ENCODE measurements at regions not wholly inside any gene's neighbourhood (a gene's known extent, or its start where the extent isn't known, plus 50 kb on each side); places are given as distances from the start of the nearest gene placed in this dataset.

DNA sequence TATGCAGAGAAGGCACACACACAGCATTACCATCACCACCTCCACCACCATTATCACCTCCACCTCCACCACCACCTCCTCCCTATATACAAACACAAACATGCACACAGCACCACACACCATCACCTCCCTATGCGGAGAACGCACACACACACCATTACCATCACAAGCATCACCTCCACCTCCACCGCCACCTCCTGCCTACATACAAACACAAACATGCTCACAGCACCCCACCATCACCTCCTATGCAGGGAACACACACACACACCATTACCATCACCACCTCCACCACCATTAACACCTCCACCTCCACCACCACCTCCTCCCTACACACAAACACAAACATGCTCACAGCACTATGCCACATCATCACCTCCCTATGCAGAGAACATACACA lies 236.5 kb upstream of the AFDN start:
- TF ChIP-seq CTCF (IDR thresholded peaks at IDR 0.05; ENCODE audit: low read depth, low read length, poor library complexity, severe bottlenecking) = no peak
- no peak for TF ChIP-seq EZH2phosphoT487 (IDR thresholded peaks at IDR 0.05; ENCODE audit: borderline replicate concordance, low read length)

All from DOHH2 (cell line).